Epithelial cell of esophagus (primary cell): ENCODE measurements at regions not wholly inside any gene's neighbourhood (a gene's known extent, or its start where the extent isn't known, plus 50 kb on each side); places are given as distances from the start of the nearest gene placed in this dataset.

Experiments used
- DNase-seq: peaks from one replicate; pipeline ENCODE4 v3.0.0; 2010; ENCODE audit warnings: low read depth
- H3K4me3 ChIP-seq: 2 replicates; pipeline ENCODE4 v1.5.1; 2011; ENCODE audit warnings: mild to moderate bottlenecking, low read length, control low read depth
- CTCF ChIP-seq: IDR thresholded peaks from 2 replicates; pipeline ENCODE4 v1.5.1; 2011; ENCODE audit warnings: low read depth, mild to moderate bottlenecking, low read length, control low read depth, inconsistent platforms; ENCODE audit not compliant: insufficient read depth; ENCODE audit errors: missing control alignments

- TF ChIP-seq CTCF = no peak
- H3K4me3 ChIP-seq = no peak overlapping the region
Measured at GRCh38 chr3:7820969-7821368, 680.7 kb upstream of the LMCD1 start.

GRCh38 chr3:7821858-7822257 is 679.8 kb upstream of the LMCD1 start:
- no peak for TF ChIP-seq CTCF
- no peak for DNase-seq

More at GRCh38 chr3:7820969-7821368, 680.7 kb upstream of the LMCD1 start:
- no peak for DNase-seq

GRCh38 chr3:7841451-7841850 is 660.2 kb upstream of the LMCD1 start:
- H3K4me3 ChIP-seq = no peak overlapping the region
- TF ChIP-seq CTCF = no peak
- no peak for DNase-seq

More at GRCh38 chr3:7821858-7822257, 679.8 kb upstream of the LMCD1 start:
- H3K4me3 ChIP-seq = no peak overlapping the region

- no peak overlapping the region for H3K4me3 ChIP-seq
- DNase-seq = no peak
- TF ChIP-seq CTCF = no peak
Measured at GRCh38 chr3:7843441-7843840, 658.2 kb upstream of the LMCD1 start.

GRCh38 chr3:7847021-7847420 is 654.6 kb upstream of the LMCD1 start:
- no peak for TF ChIP-seq CTCF
- H3K4me3 ChIP-seq = no peak overlapping the region
- DNase-seq = no peak

GRCh38 chr3:7847521-7847920 is 654.1 kb upstream of the LMCD1 start:
- TF ChIP-seq CTCF = no peak
- no peak overlapping the region for H3K4me3 ChIP-seq
- no peak for DNase-seq

GRCh38 chr3:7854266-7854665 is 647.4 kb upstream of the LMCD1 start:
- no peak overlapping the region for H3K4me3 ChIP-seq
- TF ChIP-seq CTCF = no peak
- no peak for DNase-seq
